PC-3 (cell line): ENCODE measurements at regions not wholly inside any gene's neighbourhood (a gene's known extent, or its start where the extent isn't known, plus 50 kb on each side); places are given as distances from the start of the nearest gene placed in this dataset.

Experiments
- ATAC-seq: fragments of 200-7000 bp; cut with Tn5 transposase; 2 replicates; pipeline ENCODE4 v1.9.1; 2020; ENCODE audit warnings: mild to moderate bottlenecking, moderate library complexity
- BruUV-seq: library from RNA; stranded (reverse); fragments of 400-500 nt; replicated peaks from 2 replicates; lab custom pipeline; 2021; lab: Mats Ljungman, UMichigan
- CTCF ChIA-PET: fragments of 300-600 bp; sonication (Branson Sonifier 250); formaldehyde crosslinking; loops from one replicate; lab custom pipeline; 2022; ENCODE audit warnings: antibody characterized with exemption; lab: Charles Lee
- POLR2A ChIA-PET: fragments of 300-600 bp; sonication (Branson Sonifier 250); formaldehyde crosslinking; loops from one replicate; lab custom pipeline; 2022; ENCODE audit warnings: antibody characterized with exemption; ENCODE audit not compliant: unreplicated experiment; lab: Charles Lee
- DNase-seq: peaks from one replicate; pipeline ENCODE4 v3.0.0-alpha.2; 2015
- H2AFZ ChIP-seq: fragments of 300-600 bp; sonication (generic); 2 replicates; pipeline ENCODE4 v1.6.0; 2016; ENCODE audit warnings: antibody characterized with exemption, low read length
- H3F3A ChIP-seq: fragments of 300-600 bp; sonication (generic); one replicate; pipeline ENCODE4 v1.6.0; 2017; ENCODE audit warnings: antibody characterized with exemption, low read length, control low read depth, mild to moderate bottlenecking; ENCODE audit not compliant: unreplicated experiment
- H3K27ac ChIP-seq: fragments of 300-600 bp; sonication (generic); 2 replicates; pipeline ENCODE4 v1.5.1; 2016; ENCODE audit warnings: mild to moderate bottlenecking, low read length
- H3K27me3 ChIP-seq: fragments of 300-600 bp; sonication (generic); 2 replicates; pipeline ENCODE4 v1.6.1; 2016; ENCODE audit warnings: low read length, mixed read lengths
- H3K36me3 ChIP-seq: fragments of 300-600 bp; sonication (generic); 2 replicates; pipeline ENCODE4 v1.6.1; 2016; ENCODE audit warnings: low read depth, mixed run types, low read length, mixed read lengths
- H3K4me1 ChIP-seq: fragments of 300-600 bp; sonication (generic); 2 replicates; pipeline ENCODE4 v1.5.1; 2016; ENCODE audit warnings: low read length; ENCODE audit not compliant: insufficient read depth
- H3K4me2 ChIP-seq: fragments of 300-600 bp; sonication (generic); 2 replicates; pipeline ENCODE4 v1.6.0; 2016; ENCODE audit warnings: low read length
- H3K4me3 ChIP-seq: fragments of 300-600 bp; sonication (generic); 2 replicates; pipeline ENCODE4 v1.5.1; 2016; ENCODE audit warnings: mild to moderate bottlenecking, low read length, mixed read lengths
- H3K79me2 ChIP-seq: fragments of 300-600 bp; sonication (generic); 2 replicates; pipeline ENCODE4 v1.6.1; 2017; ENCODE audit warnings: low read length, mixed read lengths
- H3K9ac ChIP-seq: fragments of 300-600 bp; sonication (generic); 2 replicates; pipeline ENCODE4 v1.6.0; 2016; ENCODE audit warnings: mild to moderate bottlenecking, low read length
- H3K9me2 ChIP-seq: fragments of 300-600 bp; sonication (generic); replicated peaks from 2 replicates; pipeline ENCODE4 v1.6.1; 2016; ENCODE audit warnings: mixed run types, low read length, mixed read lengths
- H3K9me3 ChIP-seq: fragments of 300-600 bp; sonication (generic); 2 replicates; pipeline ENCODE4 v1.6.1; 2016; ENCODE audit warnings: low read length, mixed read lengths
- H4K20me1 ChIP-seq: fragments of 300-600 bp; sonication (generic); 2 replicates; pipeline ENCODE4 v1.6.1; 2016; ENCODE audit warnings: low read length, mixed read lengths
- EZH2 ChIP-seq: fragments of 300-600 bp; sonication (generic); IDR thresholded peaks from one replicate; pipeline ENCODE4 v1.6.1; 2017; ENCODE audit warnings: antibody characterized with exemption, mild to moderate bottlenecking, low read length; ENCODE audit not compliant: unreplicated experiment
- EZH2phosphoT487 ChIP-seq: fragments of 300-600 bp; sonication (generic); IDR thresholded peaks from 2 replicates; pipeline ENCODE4 v1.6.1; 2018; ENCODE audit warnings: mild to moderate bottlenecking, antibody characterized with exemption, low read length, borderline replicate concordance
- intact Hi-C: fragments of 100-400 bp; cut with micrococcal nuclease; formaldehyde crosslinking; loops from 2 replicates; pipeline ENCODE4 v1.9.0; 2023
- TF ChIP-seq, protein P1 (sequence below): fragments of 300-600 bp; sonication (generic); conservative IDR thresholded peaks from 2 replicates; pipeline ENCODE4 v1.5.1; 2017; ENCODE audit warnings: antibody characterized with exemption, low read depth, mild to moderate bottlenecking, low read length

DNA sequence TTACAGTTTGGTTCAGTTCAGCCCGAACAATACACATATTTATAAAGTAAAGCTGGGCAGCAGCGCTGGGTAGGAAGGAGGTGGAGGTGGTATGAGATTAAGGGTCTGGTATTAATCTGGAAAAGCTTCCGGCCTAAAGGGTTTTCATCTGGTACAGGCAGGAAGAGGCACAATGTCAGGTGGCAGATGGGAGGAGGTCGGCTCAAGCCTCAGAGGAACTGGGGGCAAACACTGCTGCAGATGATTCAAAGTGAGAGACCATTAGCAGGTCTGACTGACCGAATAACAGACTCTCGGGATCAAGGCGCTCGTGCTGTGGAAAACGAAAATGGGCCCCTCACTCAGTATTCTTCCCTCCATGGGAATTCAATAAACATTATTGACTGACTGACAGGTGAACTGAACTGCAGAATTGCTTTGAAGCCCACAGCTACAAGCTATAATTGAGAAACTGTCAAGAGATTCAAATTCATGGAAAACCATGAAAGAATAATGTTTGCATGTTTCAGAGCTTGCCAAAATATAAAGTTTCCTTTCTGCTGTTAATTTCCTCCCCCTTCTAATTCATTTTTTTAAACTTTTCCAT lies 75.3 kb downstream of the TMEM167A start:
- no peaks in the 10 kb centered on the region for H3K9me3 ChIP-seq
- no peaks in the 10 kb centered on the region for H3K79me2 ChIP-seq
- intact Hi-C loops = no loop called here
- H3K9ac ChIP-seq = no peak overlapping the region
- H3K9me2 ChIP-seq = no peaks in the 10 kb centered on the region
- BruUV-seq = no TSS peak
- TF ChIP-seq EZH2 = no peak
- TF ChIP-seq, protein P1, sequence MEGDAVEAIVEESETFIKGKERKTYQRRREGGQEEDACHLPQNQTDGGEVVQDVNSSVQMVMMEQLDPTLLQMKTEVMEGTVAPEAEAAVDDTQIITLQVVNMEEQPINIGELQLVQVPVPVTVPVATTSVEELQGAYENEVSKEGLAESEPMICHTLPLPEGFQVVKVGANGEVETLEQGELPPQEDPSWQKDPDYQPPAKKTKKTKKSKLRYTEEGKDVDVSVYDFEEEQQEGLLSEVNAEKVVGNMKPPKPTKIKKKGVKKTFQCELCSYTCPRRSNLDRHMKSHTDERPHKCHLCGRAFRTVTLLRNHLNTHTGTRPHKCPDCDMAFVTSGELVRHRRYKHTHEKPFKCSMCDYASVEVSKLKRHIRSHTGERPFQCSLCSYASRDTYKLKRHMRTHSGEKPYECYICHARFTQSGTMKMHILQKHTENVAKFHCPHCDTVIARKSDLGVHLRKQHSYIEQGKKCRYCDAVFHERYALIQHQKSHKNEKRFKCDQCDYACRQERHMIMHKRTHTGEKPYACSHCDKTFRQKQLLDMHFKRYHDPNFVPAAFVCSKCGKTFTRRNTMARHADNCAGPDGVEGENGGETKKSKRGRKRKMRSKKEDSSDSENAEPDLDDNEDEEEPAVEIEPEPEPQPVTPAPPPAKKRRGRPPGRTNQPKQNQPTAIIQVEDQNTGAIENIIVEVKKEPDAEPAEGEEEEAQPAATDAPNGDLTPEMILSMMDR = no peak
- TF ChIP-seq EZH2phosphoT487 = no peak
- no peak overlapping the region for H3K27ac ChIP-seq
- H3K4me3 ChIP-seq = no peak overlapping the region
- H3K4me2 ChIP-seq = no peak overlapping the region
- no peaks in the 10 kb centered on the region for H3K36me3 ChIP-seq
- DNase-seq (no peak), ATAC-seq (no peak)
- ChIA-PET CTCF (interaction anchor here (0.6 kb wide), 1 partner anchor 362 kb away, joined by 4 read pairs; no protein-coding TSS in a partner anchor), POLR2A (no interaction called here)
- H3K4me1 ChIP-seq = no peaks in the 10 kb centered on the region
- no peak overlapping the region for H2AFZ ChIP-seq
- no peaks in the 10 kb centered on the region for H3F3A ChIP-seq
- no peaks in the 10 kb centered on the region for H3K27me3 ChIP-seq
- no peaks in the 10 kb centered on the region for H4K20me1 ChIP-seq

DNA sequence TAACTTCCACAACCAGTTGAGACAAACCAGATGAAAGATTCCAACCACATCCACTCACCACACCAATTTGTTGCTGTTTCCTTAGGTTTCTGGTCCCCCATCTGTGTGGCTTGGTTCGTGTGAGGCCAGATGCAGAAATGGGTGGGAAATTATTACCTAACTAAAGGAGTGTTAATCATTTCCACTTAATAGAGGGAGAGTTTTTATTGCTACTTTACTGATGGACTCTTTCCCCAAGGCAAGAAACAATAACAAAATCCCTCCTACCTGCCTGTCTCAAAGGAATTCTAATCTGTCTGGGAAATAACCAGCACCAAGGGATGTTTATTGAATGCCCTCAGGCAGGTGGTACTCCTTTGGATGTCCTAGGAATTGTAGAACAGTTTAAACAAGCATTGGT lies 76.3 kb downstream of the TMEM167A start:
- intact Hi-C loops = no loop called here
- no peaks in the 10 kb centered on the region for H3K9me3 ChIP-seq
- no peaks in the 10 kb centered on the region for H3K79me2 ChIP-seq
- H2AFZ ChIP-seq = no peak overlapping the region
- no peak overlapping the region for H3K27ac ChIP-seq
- H3K9ac ChIP-seq = no peak overlapping the region
- ATAC-seq = no peak
- no peak for DNase-seq
- BruUV-seq = no TSS peak
- no peak overlapping the region for H3K4me2 ChIP-seq
- no peaks in the 10 kb centered on the region for H3K4me1 ChIP-seq
- no peaks in the 10 kb centered on the region for H3K36me3 ChIP-seq
- no peaks in the 10 kb centered on the region for H4K20me1 ChIP-seq
- ChIA-PET POLR2A (no interaction called here), CTCF (no interaction called here)
- H3K9me2 ChIP-seq = no peaks in the 10 kb centered on the region
- no peaks in the 10 kb centered on the region for H3K27me3 ChIP-seq
- H3K4me3 ChIP-seq = no peak overlapping the region
- H3F3A ChIP-seq = no peaks in the 10 kb centered on the region
- no peak for TF ChIP-seq EZH2
- no peak for TF ChIP-seq EZH2phosphoT487
- TF ChIP-seq, protein P1 = no peak

DNA sequence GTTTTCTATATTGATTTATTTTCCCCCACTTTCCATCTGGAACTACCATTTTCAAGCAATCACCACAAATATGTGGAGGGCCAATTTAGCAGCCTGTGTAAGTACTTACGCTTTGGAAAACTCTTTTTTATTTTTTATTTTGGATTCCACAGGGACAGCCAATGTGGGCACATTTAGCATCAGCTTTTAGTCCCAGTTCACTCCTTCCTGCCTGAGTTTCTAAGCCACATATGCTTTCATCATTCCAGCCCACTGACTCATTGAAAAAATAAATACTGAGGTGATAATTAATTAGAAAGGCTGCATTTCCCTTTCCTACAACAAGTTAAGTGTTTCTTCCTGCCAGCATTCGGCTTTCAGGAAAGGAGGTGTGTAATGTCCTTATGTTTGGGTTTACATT lies 76.8 kb downstream of the TMEM167A start:
- POLR2A ChIA-PET = no interaction called here

More for the DNA sequence above, 76.8 kb downstream of the TMEM167A start:
- Histone ChIP-seq H3K27ac (no peak overlapping the region), H3K27me3 (no peaks in the 10 kb centered on the region), H3K79me2 (no peaks in the 10 kb centered on the region), H3K4me1 (no peaks in the 10 kb centered on the region), H3K36me3 (no peaks in the 10 kb centered on the region), H2AFZ (no peak overlapping the region), H3K4me2 (no peak overlapping the region), H3K9me2 (no peaks in the 10 kb centered on the region), H3K4me3 (no peak overlapping the region), H3K9ac (no peak overlapping the region), H3K9me3 (no peaks in the 10 kb centered on the region), H4K20me1 (no peaks in the 10 kb centered on the region), H3F3A (no peaks in the 10 kb centered on the region)
- DNase-seq (no peak), ATAC-seq (no peak)
- BruUV-seq = no TSS peak
- TF ChIP-seq, protein P1 = no peak
- TF ChIP-seq EZH2phosphoT487 (no peak), EZH2 (no peak)
- intact Hi-C loops = no loop called here
- CTCF ChIA-PET = no interaction called here
